ENCODE measurements at regions not wholly inside any gene's neighbourhood (a gene's known extent, or its start where the extent isn't known, plus 50 kb on each side); places are given as distances from the start of the nearest gene placed in this dataset.

GRCh38 chr5:103896593-103896992, 334.0 kb upstream of the NUDT12 start:
- DNase-seq (ENCODE audit: low read depth): no peak
- H3K4me3 ChIP-seq (ENCODE audit: low read length): no peak overlapping the region
- TF ChIP-seq, protein P1, sequence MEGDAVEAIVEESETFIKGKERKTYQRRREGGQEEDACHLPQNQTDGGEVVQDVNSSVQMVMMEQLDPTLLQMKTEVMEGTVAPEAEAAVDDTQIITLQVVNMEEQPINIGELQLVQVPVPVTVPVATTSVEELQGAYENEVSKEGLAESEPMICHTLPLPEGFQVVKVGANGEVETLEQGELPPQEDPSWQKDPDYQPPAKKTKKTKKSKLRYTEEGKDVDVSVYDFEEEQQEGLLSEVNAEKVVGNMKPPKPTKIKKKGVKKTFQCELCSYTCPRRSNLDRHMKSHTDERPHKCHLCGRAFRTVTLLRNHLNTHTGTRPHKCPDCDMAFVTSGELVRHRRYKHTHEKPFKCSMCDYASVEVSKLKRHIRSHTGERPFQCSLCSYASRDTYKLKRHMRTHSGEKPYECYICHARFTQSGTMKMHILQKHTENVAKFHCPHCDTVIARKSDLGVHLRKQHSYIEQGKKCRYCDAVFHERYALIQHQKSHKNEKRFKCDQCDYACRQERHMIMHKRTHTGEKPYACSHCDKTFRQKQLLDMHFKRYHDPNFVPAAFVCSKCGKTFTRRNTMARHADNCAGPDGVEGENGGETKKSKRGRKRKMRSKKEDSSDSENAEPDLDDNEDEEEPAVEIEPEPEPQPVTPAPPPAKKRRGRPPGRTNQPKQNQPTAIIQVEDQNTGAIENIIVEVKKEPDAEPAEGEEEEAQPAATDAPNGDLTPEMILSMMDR (conservative IDR thresholded peaks at IDR 0.05; ENCODE audit: low read length): no peak

DNA sequence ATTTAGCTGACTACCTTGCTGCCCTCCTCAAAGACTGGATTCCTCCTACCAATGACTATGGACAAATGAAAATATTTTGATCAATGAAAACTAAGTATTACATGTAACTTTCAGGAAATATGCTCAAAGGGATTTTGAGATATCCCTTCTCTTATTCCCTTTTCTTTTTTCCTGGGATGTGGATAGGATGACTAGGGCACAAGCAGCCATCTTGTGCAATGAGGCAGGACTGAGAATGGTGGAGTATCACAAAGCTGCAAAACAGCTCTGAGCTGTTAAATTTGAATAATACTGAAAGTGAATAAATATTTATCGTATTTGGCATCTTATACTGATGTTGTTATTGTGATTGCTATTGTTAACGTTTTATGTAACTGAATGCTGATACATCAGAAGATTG, 333.1 kb upstream of the NUDT12 start:
- TF ChIP-seq, protein P1 (conservative IDR thresholded peaks at IDR 0.05; ENCODE audit: low read length): no peak
- H3K4me3 ChIP-seq (ENCODE audit: low read length): no peak overlapping the region
- DNase-seq (ENCODE audit: low read depth): no peak

DNA sequence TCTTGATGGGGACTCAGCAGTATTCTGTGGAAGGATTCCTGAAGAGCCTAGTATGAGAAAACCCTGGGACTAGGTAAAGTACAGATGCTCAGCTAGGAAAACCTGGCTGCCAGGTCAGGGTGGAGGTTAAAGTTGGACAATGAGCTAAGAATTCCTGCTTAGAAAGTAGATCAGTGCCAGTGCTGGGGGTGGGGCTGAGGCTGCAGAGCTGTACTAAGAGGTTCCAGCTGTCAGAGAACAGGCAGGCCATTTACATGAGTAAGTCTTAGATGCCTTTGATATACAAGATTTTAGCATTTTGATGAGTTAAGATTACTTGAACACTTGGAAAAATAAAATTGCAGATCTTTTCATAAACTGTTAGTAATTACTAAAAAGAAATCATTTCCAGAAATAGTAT, 332.3 kb upstream of the NUDT12 start:
- TF ChIP-seq, protein P1 (conservative IDR thresholded peaks at IDR 0.05; ENCODE audit: low read length): no peak
- peak; percentile 25 for DNase-seq (ENCODE audit: low read depth)
- no peak overlapping the region for H3K4me3 ChIP-seq (ENCODE audit: low read length)

GRCh38 chr5:103891151-103891550, 328.6 kb upstream of the NUDT12 start:
- H3K4me3 ChIP-seq (ENCODE audit: low read length): no peak overlapping the region
- no peak for DNase-seq (ENCODE audit: low read depth)
- TF ChIP-seq, protein P1 (conservative IDR thresholded peaks at IDR 0.05; ENCODE audit: low read length): no peak

DNA sequence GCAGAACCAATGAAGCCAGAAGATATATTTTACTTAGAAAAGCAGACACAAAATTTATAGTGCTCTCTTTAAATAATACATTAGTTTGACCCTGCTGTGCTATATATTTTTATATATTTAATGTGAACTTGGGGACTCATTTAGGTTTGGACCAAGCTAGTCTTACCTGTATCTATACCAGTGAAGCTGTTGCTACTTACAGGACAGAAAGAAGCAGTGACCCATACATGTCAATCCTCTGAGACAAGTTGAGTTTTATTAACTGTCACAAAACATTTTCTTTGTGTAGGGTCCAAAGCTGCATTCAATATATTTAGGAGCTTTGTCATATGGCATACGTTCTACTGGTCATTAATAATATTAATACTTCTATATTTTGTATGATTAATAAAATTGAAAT, 327.7 kb upstream of the NUDT12 start:
- TF ChIP-seq, protein P1 (conservative IDR thresholded peaks at IDR 0.05; ENCODE audit: low read length): no peak
- no peak overlapping the region for H3K4me3 ChIP-seq (ENCODE audit: low read length)
- DNase-seq (ENCODE audit: low read depth): no peak

DNA sequence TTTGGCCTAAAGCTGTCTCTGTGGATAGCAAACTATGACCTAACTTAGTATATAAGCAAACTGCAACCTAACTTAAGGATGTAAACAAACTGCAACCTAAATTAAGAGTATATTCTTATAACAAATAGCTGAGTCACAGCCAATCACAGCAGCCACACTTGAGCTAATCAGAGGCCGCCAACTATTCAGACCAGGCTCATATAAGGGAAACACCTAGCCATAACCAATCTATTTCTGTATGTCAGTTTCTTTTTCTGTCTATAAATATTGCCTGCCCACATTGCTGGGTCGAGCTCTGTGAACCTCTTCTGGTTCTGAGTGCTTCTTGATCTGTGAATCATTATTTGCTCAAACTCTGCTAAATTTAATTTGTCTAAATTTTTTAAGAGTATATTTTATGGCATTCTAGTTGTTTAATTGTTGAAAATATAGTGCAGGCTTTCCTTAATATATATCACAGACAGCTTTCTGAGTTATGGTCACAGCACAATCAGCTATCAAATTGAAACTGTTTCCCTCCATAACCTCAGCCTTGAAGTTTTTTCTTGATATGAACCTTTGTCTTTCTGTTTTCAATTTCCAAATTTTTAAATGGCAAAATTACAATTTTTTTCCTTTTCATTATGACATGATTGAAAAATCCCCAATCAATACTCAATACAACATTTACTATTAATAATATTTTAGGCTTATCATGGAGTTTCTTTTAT, 327.1 kb upstream of the NUDT12 start:
- DNase-seq (ENCODE audit: low read depth): no peak
- H3K4me3 ChIP-seq (ENCODE audit: low read length): no peak overlapping the region
- TF ChIP-seq, protein P1 (conservative IDR thresholded peaks at IDR 0.05; ENCODE audit: low read length): no peak

DNA sequence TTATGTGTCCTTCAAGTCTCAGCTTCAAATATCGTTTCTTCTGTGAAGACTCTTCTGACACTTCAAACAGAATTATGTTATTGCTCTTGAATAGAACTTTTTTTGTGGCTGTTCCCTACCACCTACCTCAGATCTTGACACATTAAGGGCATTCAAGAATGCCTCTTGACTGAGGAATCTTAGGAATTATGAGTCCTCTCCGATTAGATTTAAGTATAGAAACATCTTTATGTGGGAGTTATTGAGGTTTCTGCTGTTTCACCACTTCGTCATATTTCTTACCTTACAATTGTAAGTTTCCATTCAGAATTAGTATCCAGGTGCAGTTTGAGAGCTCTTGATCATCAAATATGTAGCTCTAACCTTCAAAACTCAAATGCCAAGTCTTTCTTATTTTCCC, 324.2 kb upstream of the NUDT12 start:
- no peak overlapping the region for H3K4me3 ChIP-seq (ENCODE audit: low read length)
- TF ChIP-seq, protein P1 (conservative IDR thresholded peaks at IDR 0.05; ENCODE audit: low read length): no peak
- DNase-seq (ENCODE audit: low read depth): no peak
